Astrocyte (in vitro differentiated cells and primary cell): ENCODE measurements at regions not wholly inside any gene's neighbourhood (a gene's known extent, or its start where the extent isn't known, plus 50 kb on each side); places are given as distances from the start of the nearest gene placed in this dataset.

Experiments used
- DNase-seq: peaks from one replicate; pipeline ENCODE4 v3.0.0-alpha.2; 2010; ENCODE audit warnings: low read depth
- FAIRE-seq: peaks from 2 replicates; lab custom pipeline; 2011; peaks lifted over from hg19 to GRCh38; lab: Jason Lieb, UNC
- H2AFZ ChIP-seq: 2 replicates; pipeline ENCODE4 v1.6.0; 2012; ENCODE audit warnings: low read depth, low read length, inconsistent platforms
- H3K27ac ChIP-seq: 2 replicates; pipeline ENCODE4 v1.5.1; 2011; ENCODE audit warnings: low read depth, low read length, inconsistent platforms
- H3K27me3 ChIP-seq: 2 replicates; pipeline ENCODE4 v1.6.0; 2011; ENCODE audit warnings: low read length, inconsistent platforms; ENCODE audit not compliant: insufficient read depth
- H3K36me3 ChIP-seq: 2 replicates; pipeline ENCODE4 v1.5.1; 2011; ENCODE audit warnings: low read length, inconsistent platforms; ENCODE audit not compliant: insufficient read depth
- H3K4me1 ChIP-seq: 2 replicates; pipeline ENCODE4 v1.5.1; 2011; ENCODE audit warnings: low read length, inconsistent platforms; ENCODE audit not compliant: insufficient read depth
- H3K4me2 ChIP-seq: 2 replicates; pipeline ENCODE4 v1.6.0; 2012; ENCODE audit warnings: low read length, inconsistent platforms
- H3K4me3 ChIP-seq: 2 replicates; pipeline ENCODE4 v1.5.1; 2011; ENCODE audit warnings: low read depth, mild to moderate bottlenecking, low read length, inconsistent platforms; ENCODE audit not compliant: insufficient read depth
- H3K79me2 ChIP-seq: 2 replicates; pipeline ENCODE4 v1.6.0; 2012; ENCODE audit warnings: mild to moderate bottlenecking, low read length, inconsistent platforms; ENCODE audit not compliant: insufficient read depth
- H3K9ac ChIP-seq: 2 replicates; pipeline ENCODE4 v1.6.0; 2012; ENCODE audit warnings: mild to moderate bottlenecking, low read length, inconsistent platforms
- H3K9me3 ChIP-seq: 2 replicates; pipeline ENCODE4 v1.5.1; 2012; ENCODE audit warnings: low read depth, mild to moderate bottlenecking, low read length, inconsistent platforms; ENCODE audit not compliant: insufficient read depth
- H4K20me1 ChIP-seq: 2 replicates; pipeline ENCODE4 v1.6.0; 2012; ENCODE audit warnings: low read length, inconsistent platforms; ENCODE audit not compliant: insufficient read depth
- H3K27ac Mint-ChIP-seq: one replicate; pipeline ENCODE4 v1.8.0; 2021; ENCODE audit warnings: mild to moderate bottlenecking, mixed read lengths; ENCODE audit not compliant: unreplicated experiment
- H3K27me3 Mint-ChIP-seq: one replicate; pipeline ENCODE4 v1.8.0; 2021; ENCODE audit warnings: low read depth, mixed read lengths; ENCODE audit not compliant: unreplicated experiment
- H3K36me3 Mint-ChIP-seq: one replicate; pipeline ENCODE4 v1.8.0; 2021; ENCODE audit warnings: low read depth, mixed read lengths; ENCODE audit not compliant: unreplicated experiment
- H3K4me1 Mint-ChIP-seq: one replicate; pipeline ENCODE4 v1.8.0; 2021; ENCODE audit warnings: low read depth, mixed read lengths; ENCODE audit not compliant: unreplicated experiment
- H3K4me3 Mint-ChIP-seq: one replicate; pipeline ENCODE4 v1.8.0; 2021; ENCODE audit warnings: mild to moderate bottlenecking, moderate library complexity, mixed read lengths; ENCODE audit not compliant: unreplicated experiment
- H3K9me3 Mint-ChIP-seq: one replicate; pipeline ENCODE4 v1.8.0; 2021; ENCODE audit warnings: mild to moderate bottlenecking, mixed read lengths; ENCODE audit not compliant: unreplicated experiment
- CTCF ChIP-seq: IDR thresholded peaks from 2 replicates; pipeline ENCODE4 v1.5.1; 2011; ENCODE audit warnings: low read depth, mild to moderate bottlenecking, inconsistent platforms, low read length, moderate library complexity; ENCODE audit not compliant: insufficient read depth
- EZH2 ChIP-seq: IDR thresholded peaks from 2 replicates; pipeline ENCODE4 v1.6.1; 2012; ENCODE audit warnings: mild to moderate bottlenecking, low read length, inconsistent platforms; ENCODE audit not compliant: insufficient read depth

GRCh38 chr22:47997612-47998011, 1235.2 kb downstream of the TBC1D22A start:
- no peak for DNase-seq
- Mint-ChIP-seq H3K36me3 (no peaks in the 10 kb centered on the region), H3K4me1 (no peaks in the 10 kb centered on the region), H3K4me3 (no peak overlapping the region), H3K27ac (no peak overlapping the region), H3K27me3 (peaks cover 33% of the 10 kb centered on the region), H3K9me3 (peaks cover 2% of the 10 kb centered on the region)
- Histone ChIP-seq H3K4me1 (no peaks in the 10 kb centered on the region), H3K4me2 (no peak overlapping the region), H3K4me3 (no peak overlapping the region), H3K27me3 (no peaks in the 10 kb centered on the region), H3K36me3 (no peaks in the 10 kb centered on the region), H3K79me2 (no peaks in the 10 kb centered on the region), H3K9ac (no peak overlapping the region), H2AFZ (no peak overlapping the region), H4K20me1 (no peaks in the 10 kb centered on the region), H3K9me3 (peaks cover 12% of the 10 kb centered on the region), H3K27ac (no peak overlapping the region)
- no peak for FAIRE-seq
- no peak for TF ChIP-seq EZH2
- no peak for TF ChIP-seq CTCF

- H3K79me2 ChIP-seq: no peaks in the 10 kb centered on the region
- no peak overlapping the region for H3K27ac ChIP-seq
- H3K9ac ChIP-seq: no peak overlapping the region
- Mint-ChIP-seq H3K27ac (no peak overlapping the region), H3K36me3 (no peaks in the 10 kb centered on the region), H3K4me3 (no peak overlapping the region), H3K9me3 (peaks cover 2% of the 10 kb centered on the region), H3K4me1 (no peaks in the 10 kb centered on the region), H3K27me3 (peaks cover 33% of the 10 kb centered on the region)
- no peaks in the 10 kb centered on the region for H3K27me3 ChIP-seq
- H3K4me3 ChIP-seq: no peak overlapping the region
- H3K4me1 ChIP-seq: no peaks in the 10 kb centered on the region
- FAIRE-seq (no peak), DNase-seq (no peak)
- no peaks in the 10 kb centered on the region for H3K36me3 ChIP-seq
- no peak overlapping the region for H3K4me2 ChIP-seq
- TF ChIP-seq CTCF: no peak
- no peak for TF ChIP-seq EZH2
- no peak overlapping the region for H2AFZ ChIP-seq
- H4K20me1 ChIP-seq: no peaks in the 10 kb centered on the region
- peaks cover 12% of the 10 kb centered on the region for H3K9me3 ChIP-seq
Measured at GRCh38 chr22:47997052-47997590, 1234.7 kb downstream of the TBC1D22A start.

GRCh38 chr22:47996446-47996857, 1234.0 kb downstream of the TBC1D22A start:
- H4K20me1 ChIP-seq: no peaks in the 10 kb centered on the region
- no peak for TF ChIP-seq CTCF
- H3K9me3 ChIP-seq: peaks cover 18% of the 10 kb centered on the region
- no peak overlapping the region for H3K9ac ChIP-seq
- no peaks in the 10 kb centered on the region for H3K79me2 ChIP-seq
- no peaks in the 10 kb centered on the region for H3K36me3 ChIP-seq
- H3K4me1 Mint-ChIP-seq: no peaks in the 10 kb centered on the region
- H3K9me3 Mint-ChIP-seq: no peaks in the 10 kb centered on the region
- H3K27ac ChIP-seq: no peak overlapping the region
- H3K4me3 ChIP-seq: no peak overlapping the region
- H3K36me3 Mint-ChIP-seq: no peaks in the 10 kb centered on the region
- no peaks in the 10 kb centered on the region for H3K27me3 ChIP-seq
- no peak overlapping the region for H3K27ac Mint-ChIP-seq
- no peak overlapping the region for H3K4me3 Mint-ChIP-seq
- FAIRE-seq: no peak
- no peaks in the 10 kb centered on the region for H3K4me1 ChIP-seq
- no peak overlapping the region for H3K4me2 ChIP-seq
- peaks cover 32% of the 10 kb centered on the region for H3K27me3 Mint-ChIP-seq
- DNase-seq: no peak
- H2AFZ ChIP-seq: no peak overlapping the region
